ENCODE measurements at regions not wholly inside any gene's neighbourhood (a gene's known extent, or its start where the extent isn't known, plus 50 kb on each side); places are given as distances from the start of the nearest gene placed in this dataset.

DNA sequence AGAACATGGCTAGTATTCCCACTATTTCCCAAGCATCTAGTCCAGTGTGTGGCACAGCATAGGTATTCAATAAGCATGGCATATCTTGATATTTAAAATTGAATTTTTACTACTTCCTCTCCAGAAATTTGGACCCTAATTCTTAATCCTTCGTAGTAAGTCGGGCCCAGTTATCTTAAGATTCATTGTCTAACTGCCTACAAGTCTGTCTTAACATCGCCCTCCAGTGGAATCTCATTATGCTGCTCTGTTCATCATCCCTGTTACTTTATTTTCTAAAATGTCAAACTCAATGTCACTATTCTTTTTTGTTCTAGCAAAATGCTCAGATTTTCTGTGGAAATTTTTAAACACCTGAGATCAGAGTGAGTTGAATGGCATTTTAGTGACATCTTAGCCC lies 606.2 kb downstream of the KLHL13 start:
- TF ChIP-seq C11orf30 (IDR thresholded peaks at IDR 0.05; ENCODE audit: low read depth) (no peak), ZNF75A (CRISPR knock-in tag; IDR thresholded peaks at IDR 0.05) (no peak), POLR2A (conservative IDR thresholded peaks at IDR 0.05) (no peak), ZNF589 (CRISPR knock-in tag; IDR thresholded peaks at IDR 0.05; ENCODE audit: low read depth) (no peak), ZNF551 (CRISPR knock-in tag; IDR thresholded peaks at IDR 0.05) (no peak), ZBTB8A (IDR thresholded peaks at IDR 0.05; ENCODE audit: partially characterized antibody) (no peak), SAFB2 (IDR thresholded peaks at IDR 0.05; ENCODE audit: borderline replicate concordance, low read depth, low read length, severe bottlenecking) (no peak), MED1 (CRISPR knock-in tag; IDR thresholded peaks at IDR 0.05; ENCODE audit: borderline replicate concordance) (no peak), ILF3 (IDR thresholded peaks at IDR 0.05; ENCODE audit: borderline replicate concordance) (no peak)
- TF ChIP-seq, protein P1, sequence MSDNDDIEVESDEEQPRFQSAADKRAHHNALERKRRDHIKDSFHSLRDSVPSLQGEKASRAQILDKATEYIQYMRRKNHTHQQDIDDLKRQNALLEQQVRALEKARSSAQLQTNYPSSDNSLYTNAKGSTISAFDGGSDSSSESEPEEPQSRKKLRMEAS (CRISPR knock-in tag; IDR thresholded peaks at IDR 0.05), result no peak
- TF ChIP-seq, protein P2, sequence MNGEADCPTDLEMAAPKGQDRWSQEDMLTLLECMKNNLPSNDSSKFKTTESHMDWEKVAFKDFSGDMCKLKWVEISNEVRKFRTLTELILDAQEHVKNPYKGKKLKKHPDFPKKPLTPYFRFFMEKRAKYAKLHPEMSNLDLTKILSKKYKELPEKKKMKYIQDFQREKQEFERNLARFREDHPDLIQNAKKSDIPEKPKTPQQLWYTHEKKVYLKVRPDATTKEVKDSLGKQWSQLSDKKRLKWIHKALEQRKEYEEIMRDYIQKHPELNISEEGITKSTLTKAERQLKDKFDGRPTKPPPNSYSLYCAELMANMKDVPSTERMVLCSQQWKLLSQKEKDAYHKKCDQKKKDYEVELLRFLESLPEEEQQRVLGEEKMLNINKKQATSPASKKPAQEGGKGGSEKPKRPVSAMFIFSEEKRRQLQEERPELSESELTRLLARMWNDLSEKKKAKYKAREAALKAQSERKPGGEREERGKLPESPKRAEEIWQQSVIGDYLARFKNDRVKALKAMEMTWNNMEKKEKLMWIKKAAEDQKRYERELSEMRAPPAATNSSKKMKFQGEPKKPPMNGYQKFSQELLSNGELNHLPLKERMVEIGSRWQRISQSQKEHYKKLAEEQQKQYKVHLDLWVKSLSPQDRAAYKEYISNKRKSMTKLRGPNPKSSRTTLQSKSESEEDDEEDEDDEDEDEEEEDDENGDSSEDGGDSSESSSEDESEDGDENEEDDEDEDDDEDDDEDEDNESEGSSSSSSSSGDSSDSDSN (IDR thresholded peaks at IDR 0.05; ENCODE audit: borderline replicate concordance in 1 of 2, low read depth in 2 of 2, low read length in 2 of 2), result no peak
- TF ChIP-seq, protein P3, sequence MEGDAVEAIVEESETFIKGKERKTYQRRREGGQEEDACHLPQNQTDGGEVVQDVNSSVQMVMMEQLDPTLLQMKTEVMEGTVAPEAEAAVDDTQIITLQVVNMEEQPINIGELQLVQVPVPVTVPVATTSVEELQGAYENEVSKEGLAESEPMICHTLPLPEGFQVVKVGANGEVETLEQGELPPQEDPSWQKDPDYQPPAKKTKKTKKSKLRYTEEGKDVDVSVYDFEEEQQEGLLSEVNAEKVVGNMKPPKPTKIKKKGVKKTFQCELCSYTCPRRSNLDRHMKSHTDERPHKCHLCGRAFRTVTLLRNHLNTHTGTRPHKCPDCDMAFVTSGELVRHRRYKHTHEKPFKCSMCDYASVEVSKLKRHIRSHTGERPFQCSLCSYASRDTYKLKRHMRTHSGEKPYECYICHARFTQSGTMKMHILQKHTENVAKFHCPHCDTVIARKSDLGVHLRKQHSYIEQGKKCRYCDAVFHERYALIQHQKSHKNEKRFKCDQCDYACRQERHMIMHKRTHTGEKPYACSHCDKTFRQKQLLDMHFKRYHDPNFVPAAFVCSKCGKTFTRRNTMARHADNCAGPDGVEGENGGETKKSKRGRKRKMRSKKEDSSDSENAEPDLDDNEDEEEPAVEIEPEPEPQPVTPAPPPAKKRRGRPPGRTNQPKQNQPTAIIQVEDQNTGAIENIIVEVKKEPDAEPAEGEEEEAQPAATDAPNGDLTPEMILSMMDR (IDR thresholded peaks at IDR 0.05 in 2 of 3, conservative IDR thresholded peaks at IDR 0.05 in 1 of 3; ENCODE audit: insufficient read depth in 2 of 3, low read depth in 1 of 3, low read length in 3 of 3), result no peak
